ENCODE measurements at regions not wholly inside any gene's neighbourhood (a gene's known extent, or its start where the extent isn't known, plus 50 kb on each side); places are given as distances from the start of the nearest gene placed in this dataset.

DNA sequence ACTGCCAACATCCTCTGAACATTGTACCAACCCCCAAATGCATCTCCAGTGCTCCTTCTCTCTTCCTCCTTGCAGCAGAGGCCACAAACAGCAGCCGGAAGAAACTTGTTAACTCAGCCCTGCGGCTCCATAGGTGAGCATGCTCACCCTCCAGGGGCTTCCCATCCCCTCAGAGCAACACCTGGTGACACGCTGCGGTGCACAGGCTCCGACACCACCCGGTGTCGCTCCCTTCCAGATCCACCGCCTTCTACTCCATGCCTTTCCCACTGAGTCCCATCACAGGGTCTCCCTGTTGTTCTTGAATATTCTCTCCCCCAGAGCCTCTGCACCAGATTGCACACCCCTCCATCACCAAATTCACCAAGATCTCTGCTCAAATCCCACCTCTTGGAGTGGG lies 171.5 kb upstream of the FHL2 start:
- TF ChIP-seq, protein P1, sequence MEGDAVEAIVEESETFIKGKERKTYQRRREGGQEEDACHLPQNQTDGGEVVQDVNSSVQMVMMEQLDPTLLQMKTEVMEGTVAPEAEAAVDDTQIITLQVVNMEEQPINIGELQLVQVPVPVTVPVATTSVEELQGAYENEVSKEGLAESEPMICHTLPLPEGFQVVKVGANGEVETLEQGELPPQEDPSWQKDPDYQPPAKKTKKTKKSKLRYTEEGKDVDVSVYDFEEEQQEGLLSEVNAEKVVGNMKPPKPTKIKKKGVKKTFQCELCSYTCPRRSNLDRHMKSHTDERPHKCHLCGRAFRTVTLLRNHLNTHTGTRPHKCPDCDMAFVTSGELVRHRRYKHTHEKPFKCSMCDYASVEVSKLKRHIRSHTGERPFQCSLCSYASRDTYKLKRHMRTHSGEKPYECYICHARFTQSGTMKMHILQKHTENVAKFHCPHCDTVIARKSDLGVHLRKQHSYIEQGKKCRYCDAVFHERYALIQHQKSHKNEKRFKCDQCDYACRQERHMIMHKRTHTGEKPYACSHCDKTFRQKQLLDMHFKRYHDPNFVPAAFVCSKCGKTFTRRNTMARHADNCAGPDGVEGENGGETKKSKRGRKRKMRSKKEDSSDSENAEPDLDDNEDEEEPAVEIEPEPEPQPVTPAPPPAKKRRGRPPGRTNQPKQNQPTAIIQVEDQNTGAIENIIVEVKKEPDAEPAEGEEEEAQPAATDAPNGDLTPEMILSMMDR (conservative IDR thresholded peaks at IDR 0.05; ENCODE audit: low read depth, low read length), result no peak
- no peak for TF ChIP-seq EZH2 (IDR thresholded peaks at IDR 0.05; ENCODE audit: borderline replicate concordance, low read depth, low read length, poor library complexity, severe bottlenecking)
